BLaER1 treated with 17β-estradiol and CSF1 and Interleukin-3, amounts not matched to agents 10 nM and 100 nM (cell line): ENCODE measurements at regions not wholly inside any gene's neighbourhood (a gene's known extent, or its start where the extent isn't known, plus 50 kb on each side); places are given as distances from the start of the nearest gene placed in this dataset.
"Not testable (repeated sequence)": the region's sequence is repeated elsewhere in the genome, so short reads cannot be mapped to it uniquely, and the experiment has no call there.

Experiments used
- H3K27ac ChIP-seq, 11 experiments: shearing (Covaris generic); formaldehyde crosslinking; 2 replicates each; pipeline ENCODE4 v1.8.1; 2022
- H3K27me3 ChIP-seq, 11 experiments: shearing (Covaris generic); formaldehyde crosslinking; 2 replicates each; pipeline ENCODE4 v1.8.1; 2022
- H3K36me3 ChIP-seq, 11 experiments: shearing (Covaris generic); formaldehyde crosslinking; 2 replicates each; pipeline ENCODE4 v1.8.1; 2022
- H3K4me1 ChIP-seq, 10 experiments: shearing (Covaris generic); formaldehyde crosslinking; 2 replicates each; pipeline ENCODE4 v1.8.1; 2022
- H3K4me2 ChIP-seq, 11 experiments: shearing (Covaris generic); formaldehyde crosslinking; 2 replicates each; pipeline ENCODE4 v1.8.1; 2022
- H3K4me3 ChIP-seq, 10 experiments: shearing (Covaris generic); formaldehyde crosslinking; 2 replicates each; pipeline ENCODE4 v1.8.1; 2022
- H3K9ac ChIP-seq, 11 experiments: shearing (Covaris generic); formaldehyde crosslinking; 2 replicates each; pipeline ENCODE4 v1.8.1; 2022
- H3K9me3 ChIP-seq, 11 experiments: shearing (Covaris generic); formaldehyde crosslinking; replicated peaks in 1 of 11; 2 replicates each; pipeline ENCODE4 v1.8.1; 2022
- H4K20me1 ChIP-seq, 11 experiments: shearing (Covaris generic); formaldehyde crosslinking; 2 replicates each; pipeline ENCODE4 v1.8.1; 2022
- Cebpa-rat ChIP-seq, 11 experiments: shearing (Covaris generic); IDR thresholded peaks; 2 replicates each; pipeline ENCODE4 v1.8.1; 2022

GRCh38 chrX:152507168-152507567 is 56.1 kb upstream of the GABRA3 start:
- H3K4me1 ChIP-seq, H4K20me1 ChIP-seq: not testable (repeated sequence)

GRCh38 chrX:152520653-152521052 is 69.5 kb upstream of the GABRA3 start:
- Histone ChIP-seq H3K36me3 (no peaks in the 10 kb centered on the region), H3K27ac (no peak overlapping the region), H3K9ac (no peak overlapping the region), H3K4me2 (no peak overlapping the region), H4K20me1 (no peaks in the 10 kb centered on the region; a peak in 2 of 22 replicates), H3K9me3 (peaks cover 0 to 13% (median 12%) of the 10 kb centered on the region in 11 experiments; a peak in 7 of 22 replicates), H3K4me1 (no peaks in the 10 kb centered on the region), H3K4me3 (no peak overlapping the region), H3K27me3 (peaks cover 55 to 82% (median 71%) of the 10 kb centered on the region in 11 experiments)
- TF ChIP-seq Cebpa-rat (IDR thresholded peaks at IDR 0.05): no peak

More at GRCh38 chrX:152507168-152507567, 56.1 kb upstream of the GABRA3 start:
- H3K4me2 ChIP-seq, H3K27ac ChIP-seq, H3K9ac ChIP-seq, H3K36me3 ChIP-seq, H3K4me3 ChIP-seq: not testable (repeated sequence)
- Histone ChIP-seq H3K9me3 (peaks cover 17 to 38% (median 19%) of the 10 kb centered on the region in 11 experiments), H3K27me3 (peaks cover 42 to 83% (median 67%) of the 10 kb centered on the region in 11 experiments)

GRCh38 chrX:152528193-152528592 is 77.1 kb upstream of the GABRA3 start:
- H3K4me1 ChIP-seq: no peaks in the 10 kb centered on the region
- H3K27ac ChIP-seq: no peak overlapping the region
- no peak for TF ChIP-seq Cebpa-rat (IDR thresholded peaks at IDR 0.05)
- H3K4me2 ChIP-seq: no peak overlapping the region
- H3K27me3 ChIP-seq: peaks cover 35 to 84% (median 76%) of the 10 kb centered on the region in 11 experiments
- peaks cover 17 to 35% (median 28%) of the 10 kb centered on the region in 11 experiments for H3K9me3 ChIP-seq
- H3K4me3 ChIP-seq: no peak overlapping the region
- no peaks in the 10 kb centered on the region for H4K20me1 ChIP-seq
- H3K9ac ChIP-seq: no peak overlapping the region
- H3K36me3 ChIP-seq: no peaks in the 10 kb centered on the region

- H3K9me3 ChIP-seq: peaks cover 17 to 35% (median 28%) of the 10 kb centered on the region in 11 experiments
- no peak overlapping the region for H3K4me2 ChIP-seq
- no peak overlapping the region for H3K9ac ChIP-seq
- no peak for TF ChIP-seq Cebpa-rat (IDR thresholded peaks at IDR 0.05)
- H3K36me3 ChIP-seq: no peaks in the 10 kb centered on the region
- H4K20me1 ChIP-seq: no peaks in the 10 kb centered on the region
- no peaks in the 10 kb centered on the region for H3K4me1 ChIP-seq
- H3K4me3 ChIP-seq: no peak overlapping the region
- no peak overlapping the region for H3K27ac ChIP-seq
- H3K27me3 ChIP-seq: peaks cover 54 to 99% (median 93%) of the 10 kb centered on the region in 11 experiments
These were observed 79.9 kb upstream of the GABRA3 start for GRCh38 chrX:152530967-152531366.

GRCh38 chrX:152537373-152537772 is 86.3 kb upstream of the GABRA3 start:
- Histone ChIP-seq H3K4me2 (no peak overlapping the region), H3K36me3 (no peaks in the 10 kb centered on the region), H3K4me3 (no peak overlapping the region), H3K9ac (no peak overlapping the region), H3K4me1 (no peaks in the 10 kb centered on the region), H3K9me3 (peaks cover 0 to under 1% (median 0%) of the 10 kb centered on the region in 11 experiments; a peak in 1 of 22 replicates), H3K27ac (no peak overlapping the region), H3K27me3 (peaks cover 81 to 100% (median 97%) of the 10 kb centered on the region in 11 experiments), H4K20me1 (no peaks in the 10 kb centered on the region)
- TF ChIP-seq Cebpa-rat (IDR thresholded peaks at IDR 0.05): no peak

- H3K4me1 ChIP-seq: no peaks in the 10 kb centered on the region
- H3K27ac ChIP-seq: no peak overlapping the region
- H3K27me3 ChIP-seq: peaks cover 63 to 95% (median 88%) of the 10 kb centered on the region in 11 experiments
- no peak overlapping the region for H3K4me3 ChIP-seq
- no peak overlapping the region for H3K4me2 ChIP-seq
- no peaks in the 10 kb centered on the region for H3K36me3 ChIP-seq
- TF ChIP-seq Cebpa-rat (IDR thresholded peaks at IDR 0.05): no peak
- no peaks in the 10 kb centered on the region; a peak in 1 of 22 replicates for H4K20me1 ChIP-seq
- H3K9ac ChIP-seq: no peak overlapping the region
- no peaks in the 10 kb centered on the region for H3K9me3 ChIP-seq
These were observed 63.8 kb upstream of the GABRQ start for GRCh38 chrX:152573866-152574265.

- no peaks in the 10 kb centered on the region for H3K36me3 ChIP-seq
- no peak overlapping the region for H3K9ac ChIP-seq
- no peak overlapping the region for H3K4me3 ChIP-seq
- H4K20me1 ChIP-seq: no peaks in the 10 kb centered on the region; a peak in 1 of 22 replicates
- no peak overlapping the region for H3K4me2 ChIP-seq
- no peaks in the 10 kb centered on the region for H3K4me1 ChIP-seq
- no peaks in the 10 kb centered on the region for H3K9me3 ChIP-seq
- TF ChIP-seq Cebpa-rat (IDR thresholded peaks at IDR 0.05): no peak
- peaks cover 56 to 95% (median 88%) of the 10 kb centered on the region in 11 experiments for H3K27me3 ChIP-seq
- H3K27ac ChIP-seq: no peak overlapping the region
These were observed 62.4 kb upstream of the GABRQ start for GRCh38 chrX:152575331-152575730.

GRCh38 chrX:152587523-152587922 is 50.2 kb upstream of the GABRQ start:
- H3K4me1 ChIP-seq, H3K9ac ChIP-seq, H3K4me2 ChIP-seq, H3K27ac ChIP-seq, H4K20me1 ChIP-seq, H3K4me3 ChIP-seq, H3K36me3 ChIP-seq: not testable (repeated sequence)
- Histone ChIP-seq H3K9me3 (peaks cover 8 to 15% (median 11%) of the 10 kb centered on the region in 11 experiments; a peak in 21 of 22 replicates), H3K27me3 (peaks cover 35 to 58% (median 41%) of the 10 kb centered on the region in 11 experiments)
